ENCODE measurements at regions not wholly inside any gene's neighbourhood (a gene's known extent, or its start where the extent isn't known, plus 50 kb on each side); places are given as distances from the start of the nearest gene placed in this dataset.

DNA sequence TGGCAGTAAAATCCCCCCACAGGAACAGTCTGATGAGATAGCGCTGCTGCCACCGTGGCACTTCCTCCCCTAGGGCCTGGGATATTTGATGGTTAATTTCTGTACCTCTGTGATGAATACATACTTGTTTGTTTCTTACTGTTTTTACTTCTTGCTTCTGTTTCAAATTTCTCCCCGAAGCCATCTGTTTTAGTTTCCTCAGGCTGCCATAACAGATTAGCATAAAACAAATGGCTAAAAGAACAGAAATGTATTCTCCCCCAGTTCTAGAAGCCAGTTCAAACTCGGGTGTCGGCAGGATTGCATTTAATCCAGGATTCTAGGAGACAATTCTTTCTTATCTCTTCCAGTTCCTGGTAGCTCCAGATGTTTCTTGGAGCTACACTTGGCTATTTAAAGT is 435.9 kb downstream of the DSEL start:
- CTCF ChIA-PET = no interaction called here
- POLR2A ChIA-PET = no interaction called here
- no peak for DNase-seq (ENCODE audit: low read depth, low spot score)
- H3K4me3 ChIP-seq (ENCODE audit: low read depth, low read length) = no peak overlapping the region
- TF ChIP-seq, protein P1, sequence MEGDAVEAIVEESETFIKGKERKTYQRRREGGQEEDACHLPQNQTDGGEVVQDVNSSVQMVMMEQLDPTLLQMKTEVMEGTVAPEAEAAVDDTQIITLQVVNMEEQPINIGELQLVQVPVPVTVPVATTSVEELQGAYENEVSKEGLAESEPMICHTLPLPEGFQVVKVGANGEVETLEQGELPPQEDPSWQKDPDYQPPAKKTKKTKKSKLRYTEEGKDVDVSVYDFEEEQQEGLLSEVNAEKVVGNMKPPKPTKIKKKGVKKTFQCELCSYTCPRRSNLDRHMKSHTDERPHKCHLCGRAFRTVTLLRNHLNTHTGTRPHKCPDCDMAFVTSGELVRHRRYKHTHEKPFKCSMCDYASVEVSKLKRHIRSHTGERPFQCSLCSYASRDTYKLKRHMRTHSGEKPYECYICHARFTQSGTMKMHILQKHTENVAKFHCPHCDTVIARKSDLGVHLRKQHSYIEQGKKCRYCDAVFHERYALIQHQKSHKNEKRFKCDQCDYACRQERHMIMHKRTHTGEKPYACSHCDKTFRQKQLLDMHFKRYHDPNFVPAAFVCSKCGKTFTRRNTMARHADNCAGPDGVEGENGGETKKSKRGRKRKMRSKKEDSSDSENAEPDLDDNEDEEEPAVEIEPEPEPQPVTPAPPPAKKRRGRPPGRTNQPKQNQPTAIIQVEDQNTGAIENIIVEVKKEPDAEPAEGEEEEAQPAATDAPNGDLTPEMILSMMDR (IDR thresholded peaks at IDR 0.05; ENCODE audit: insufficient read depth, low read length, missing control alignments) = no peak

DNA sequence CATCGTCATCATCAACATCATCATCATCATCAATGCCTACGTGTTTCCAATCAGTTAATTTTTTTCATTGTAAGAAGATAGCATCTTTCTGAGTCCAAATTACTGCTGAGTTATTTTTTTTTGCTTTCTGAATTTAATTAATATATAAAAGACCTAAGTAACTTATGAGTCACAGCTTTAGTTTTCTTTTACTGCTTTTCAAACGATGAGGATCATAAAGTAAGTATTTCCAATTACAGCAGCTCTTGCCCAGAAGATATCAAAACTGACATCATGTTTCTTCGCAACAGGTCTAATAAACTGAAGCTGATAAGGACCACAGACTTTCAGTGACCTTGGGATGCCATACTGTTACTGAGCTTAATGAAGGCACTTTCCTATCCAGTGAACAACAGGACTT is 442.2 kb downstream of the DSEL start:
- no peak for DNase-seq (ENCODE audit: low read depth, low spot score)
- POLR2A ChIA-PET = no interaction called here
- no peak overlapping the region for H3K4me3 ChIP-seq (ENCODE audit: low read depth, low read length)
- CTCF ChIA-PET = no interaction called here
- TF ChIP-seq, protein P1 (IDR thresholded peaks at IDR 0.05; ENCODE audit: insufficient read depth, low read length, missing control alignments) = no peak

DNA sequence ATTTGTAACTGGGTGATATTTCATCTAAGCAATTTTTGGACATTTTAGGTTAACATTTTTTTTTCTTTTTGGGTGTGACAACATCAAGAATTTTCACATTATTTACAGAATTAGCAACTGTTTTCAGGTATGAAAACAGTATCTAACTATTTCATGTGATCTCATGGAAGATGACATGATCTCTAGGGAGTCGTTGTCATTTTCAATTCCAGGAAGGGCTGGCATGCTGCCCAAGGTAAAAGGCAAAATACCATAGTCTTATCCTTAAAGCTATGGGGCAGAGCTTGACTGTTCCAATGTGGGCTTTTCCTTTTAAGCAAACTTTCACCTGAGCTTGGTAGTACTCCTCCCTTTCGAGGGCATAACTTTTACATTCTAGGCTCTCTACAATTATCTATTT is 443.7 kb downstream of the DSEL start:
- DNase-seq (ENCODE audit: low read depth, low spot score) = no peak
- TF ChIP-seq, protein P1 (IDR thresholded peaks at IDR 0.05; ENCODE audit: insufficient read depth, low read length, missing control alignments) = no peak
- ChIA-PET POLR2A (no interaction called here), CTCF (no interaction called here)
- no peak overlapping the region for H3K4me3 ChIP-seq (ENCODE audit: low read depth, low read length)

DNA sequence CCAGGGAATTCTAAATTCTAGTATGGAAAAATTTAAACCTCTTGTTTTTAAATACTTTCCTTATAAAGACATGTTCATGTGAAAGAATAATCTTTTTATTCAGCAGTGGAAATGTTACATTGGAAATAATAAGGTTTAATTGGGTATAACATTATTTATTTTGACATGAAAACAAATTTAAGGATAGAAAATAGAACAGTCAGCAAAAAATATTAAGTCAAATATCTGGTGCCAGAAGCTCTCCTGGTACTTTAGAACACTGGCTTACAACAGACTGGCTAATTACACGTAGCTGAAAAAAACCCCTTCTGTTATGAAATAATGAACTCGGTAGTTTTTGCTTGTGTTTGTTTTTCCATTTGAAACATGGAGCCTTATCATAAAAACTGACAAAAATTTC is 447.9 kb downstream of the DSEL start:
- ChIA-PET POLR2A (no interaction called here), CTCF (no interaction called here)
- TF ChIP-seq, protein P1 (IDR thresholded peaks at IDR 0.05; ENCODE audit: insufficient read depth, low read length, missing control alignments) = no peak
- no peak overlapping the region for H3K4me3 ChIP-seq (ENCODE audit: low read depth, low read length)
- DNase-seq (ENCODE audit: low read depth, low spot score) = no peak

DNA sequence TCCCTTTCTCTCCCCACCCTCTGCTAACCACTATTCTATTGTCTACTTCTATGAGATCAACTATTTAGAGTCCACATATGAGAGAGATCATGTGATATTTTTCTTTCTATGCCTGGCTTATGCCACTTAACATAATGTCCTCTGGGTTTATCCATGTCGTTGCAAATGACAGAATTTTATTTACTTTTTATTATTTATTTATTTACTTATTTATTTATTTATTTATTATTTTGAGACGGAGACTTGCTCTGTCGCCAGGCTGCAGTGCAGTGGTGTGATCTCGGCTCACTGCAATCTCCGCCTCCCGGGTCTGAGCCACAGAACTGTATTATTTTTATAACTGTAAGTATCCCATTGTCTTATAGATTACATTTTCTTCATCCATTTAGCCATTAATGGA is 443.4 kb upstream of the CDH19 start:
- TF ChIP-seq, protein P1 (IDR thresholded peaks at IDR 0.05; ENCODE audit: insufficient read depth, low read length, missing control alignments) = no peak
- H3K4me3 ChIP-seq (ENCODE audit: low read depth, low read length) = no peak overlapping the region
- DNase-seq (ENCODE audit: low read depth, low spot score) = no peak
- POLR2A ChIA-PET = no interaction called here
- CTCF ChIA-PET = no interaction called here

DNA sequence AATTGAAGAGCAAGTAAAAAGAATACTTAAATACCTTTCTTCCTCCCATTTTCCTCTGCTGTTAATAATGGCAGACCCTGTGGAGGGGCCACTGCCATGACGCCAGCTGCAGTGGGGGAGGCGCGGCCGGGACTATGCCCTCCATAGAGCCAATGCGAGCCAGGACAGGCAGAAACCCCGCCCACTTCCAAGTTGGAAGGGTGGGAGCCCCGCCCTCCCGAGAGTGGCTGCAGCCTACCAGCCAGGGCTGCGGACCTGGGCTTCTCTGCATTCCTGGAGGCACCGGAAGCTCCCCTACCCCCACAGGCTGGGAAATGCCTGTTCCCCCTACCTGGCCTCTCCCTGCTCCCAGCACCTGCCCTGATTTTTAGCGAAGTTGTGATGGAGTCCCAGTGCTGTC is 439.4 kb upstream of the CDH19 start:
- no peak overlapping the region for H3K4me3 ChIP-seq (ENCODE audit: low read depth, low read length)
- no peak for DNase-seq (ENCODE audit: low read depth, low spot score)
- ChIA-PET POLR2A (no interaction called here), CTCF (no interaction called here)
- TF ChIP-seq, protein P1 (IDR thresholded peaks at IDR 0.05; ENCODE audit: insufficient read depth, low read length, missing control alignments) = no peak
